Cardiac muscle cell (in vitro differentiated cells and primary cell): ENCODE measurements at regions not wholly inside any gene's neighbourhood (a gene's known extent, or its start where the extent isn't known, plus 50 kb on each side); places are given as distances from the start of the nearest gene placed in this dataset.

Experiments
- DNase-seq, 2 donors: peaks; one replicate each; pipeline versions ENCODE4 v3.0.0 to v3.0.0-alpha.2; 2010 to 2017; ENCODE audit warnings: low read depth in 1 of 2, low spot score in 1 of 2
- H3K27ac ChIP-seq: fragments of 200-600 bp; sonication (generic); 2 replicates; pipeline ENCODE4 v1.5.1; 2016
- H3K27me3 ChIP-seq: fragments of 200-600 bp; sonication (generic); 2 replicates; pipeline ENCODE4 v1.6.0; 2016; ENCODE audit warnings: control low read depth
- H3K36me3 ChIP-seq: fragments of 200-600 bp; sonication (generic); 2 replicates; pipeline ENCODE4 v1.5.1; 2016; ENCODE audit warnings: control low read depth
- H3K4me1 ChIP-seq: fragments of 200-600 bp; sonication (generic); 2 replicates; pipeline ENCODE4 v1.8.1; 2017; ENCODE audit warnings: low read depth, mild to moderate bottlenecking, mixed run types
- H3K4me3 ChIP-seq: fragments of 200-600 bp; sonication (generic); 2 replicates; pipeline ENCODE4 v1.5.1; 2016; ENCODE audit warnings: mild to moderate bottlenecking
- H3K9me3 ChIP-seq: fragments of 200-600 bp; sonication (generic); 2 replicates; pipeline ENCODE4 v1.5.1; 2017; ENCODE audit warnings: low read depth, mild to moderate bottlenecking, control low read depth
- TF ChIP-seq, protein P1 (sequence below): IDR thresholded peaks from 2 replicates; pipeline ENCODE4 v1.5.1; 2012; ENCODE audit warnings: low read depth, mild to moderate bottlenecking, low read length

DNA sequence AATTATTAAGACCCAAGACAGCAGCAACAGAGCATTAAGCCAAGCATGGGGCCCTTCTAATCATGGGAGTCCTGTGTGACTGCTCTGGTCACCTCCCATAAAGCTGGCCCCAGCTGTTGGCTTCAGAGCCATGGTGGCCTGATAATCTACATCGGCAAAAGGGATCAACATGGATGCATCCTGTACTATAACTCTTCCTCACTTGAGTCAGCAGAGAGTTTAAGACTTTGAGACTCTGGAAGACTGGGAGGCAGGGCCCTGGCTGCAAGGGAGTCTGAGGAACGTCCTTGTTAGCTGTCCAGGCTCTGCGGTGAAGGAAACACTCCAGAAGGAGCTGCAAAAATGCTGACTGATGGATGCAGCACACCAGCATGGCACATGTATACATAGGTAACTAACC lies 95.0 kb upstream of the KIAA1217 start:
- Histone ChIP-seq H3K27ac (no peak overlapping the region), H3K27me3 (no peaks in the 10 kb centered on the region), H3K36me3 (no peaks in the 10 kb centered on the region), H3K4me3 (no peak overlapping the region), H3K4me1 (peaks cover 4% of the 10 kb centered on the region), H3K9me3 (no peaks in the 10 kb centered on the region)
- TF ChIP-seq, protein P1, sequence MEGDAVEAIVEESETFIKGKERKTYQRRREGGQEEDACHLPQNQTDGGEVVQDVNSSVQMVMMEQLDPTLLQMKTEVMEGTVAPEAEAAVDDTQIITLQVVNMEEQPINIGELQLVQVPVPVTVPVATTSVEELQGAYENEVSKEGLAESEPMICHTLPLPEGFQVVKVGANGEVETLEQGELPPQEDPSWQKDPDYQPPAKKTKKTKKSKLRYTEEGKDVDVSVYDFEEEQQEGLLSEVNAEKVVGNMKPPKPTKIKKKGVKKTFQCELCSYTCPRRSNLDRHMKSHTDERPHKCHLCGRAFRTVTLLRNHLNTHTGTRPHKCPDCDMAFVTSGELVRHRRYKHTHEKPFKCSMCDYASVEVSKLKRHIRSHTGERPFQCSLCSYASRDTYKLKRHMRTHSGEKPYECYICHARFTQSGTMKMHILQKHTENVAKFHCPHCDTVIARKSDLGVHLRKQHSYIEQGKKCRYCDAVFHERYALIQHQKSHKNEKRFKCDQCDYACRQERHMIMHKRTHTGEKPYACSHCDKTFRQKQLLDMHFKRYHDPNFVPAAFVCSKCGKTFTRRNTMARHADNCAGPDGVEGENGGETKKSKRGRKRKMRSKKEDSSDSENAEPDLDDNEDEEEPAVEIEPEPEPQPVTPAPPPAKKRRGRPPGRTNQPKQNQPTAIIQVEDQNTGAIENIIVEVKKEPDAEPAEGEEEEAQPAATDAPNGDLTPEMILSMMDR: no peak
- DNase-seq: peak in 1 of 2 donors; percentile 13

DNA sequence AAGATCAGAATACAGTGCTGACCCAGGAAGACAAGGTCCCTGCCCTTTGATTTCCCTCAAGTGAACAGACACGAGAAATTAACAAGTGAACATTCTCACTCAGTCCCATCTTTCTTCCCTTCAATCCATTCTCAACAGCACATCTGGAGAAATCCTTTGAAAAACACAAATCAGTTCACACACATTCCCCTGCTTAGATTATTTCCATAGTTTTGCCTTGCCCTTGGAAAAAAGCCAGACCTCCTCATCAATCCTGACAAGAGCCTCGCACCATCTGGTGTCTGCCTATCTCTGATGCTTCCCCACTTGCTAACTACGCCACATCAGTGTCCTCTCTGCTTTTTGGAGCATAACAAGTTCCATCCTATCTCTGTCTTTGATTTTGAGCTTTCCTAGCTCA lies 94.4 kb upstream of the KIAA1217 start:
- Histone ChIP-seq H3K36me3 (no peaks in the 10 kb centered on the region), H3K4me3 (no peak overlapping the region), H3K27ac (no peak overlapping the region), H3K27me3 (no peaks in the 10 kb centered on the region), H3K9me3 (no peaks in the 10 kb centered on the region), H3K4me1 (peaks cover 4% of the 10 kb centered on the region)
- peak in 1 of 2 donors; percentile 1 for DNase-seq
- TF ChIP-seq, protein P1: no peak

DNA sequence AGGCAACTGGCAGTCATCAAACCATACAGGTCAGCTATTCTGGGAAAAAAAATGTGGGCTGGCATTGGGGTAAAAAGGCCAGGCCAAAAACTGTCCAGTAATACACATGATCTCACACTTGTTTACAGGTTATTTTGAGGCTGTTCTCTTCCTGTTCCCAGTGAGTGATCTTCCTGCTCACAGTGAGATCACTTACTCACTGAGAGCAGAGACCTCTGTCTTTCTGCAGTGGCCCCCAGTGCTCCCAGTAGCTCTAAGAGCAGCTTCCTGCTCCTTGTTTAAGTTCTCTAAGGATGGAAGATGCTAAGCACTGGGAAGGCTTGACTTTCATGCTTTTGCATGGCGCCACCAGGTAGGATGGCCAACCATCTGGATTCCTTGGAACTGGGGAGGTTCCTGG lies 93.5 kb upstream of the KIAA1217 start:
- Histone ChIP-seq H3K4me3 (no peak overlapping the region), H3K4me1 (peaks cover 4% of the 10 kb centered on the region), H3K27ac (no peak overlapping the region), H3K9me3 (no peaks in the 10 kb centered on the region), H3K27me3 (no peaks in the 10 kb centered on the region), H3K36me3 (no peaks in the 10 kb centered on the region)
- TF ChIP-seq, protein P1: no peak
- DNase-seq: no peak

DNA sequence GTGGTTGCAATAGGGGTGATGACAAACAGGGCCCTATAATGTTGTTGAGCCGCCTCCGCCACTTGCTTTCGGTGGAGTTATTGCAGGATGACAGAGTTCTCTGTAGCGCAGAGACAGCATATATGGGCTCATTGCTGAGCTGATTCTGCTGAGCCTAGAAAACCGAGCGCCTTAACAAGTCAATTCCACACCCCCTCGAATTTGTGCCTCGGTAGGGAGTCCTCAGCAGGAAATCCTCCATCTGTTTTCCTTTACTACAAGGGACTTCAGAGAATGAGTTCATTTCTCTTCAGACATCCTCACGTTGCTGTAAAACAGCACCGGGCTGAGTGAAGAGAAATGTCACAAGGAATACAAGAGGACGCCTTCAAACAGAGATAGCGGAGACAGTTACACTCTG lies 90.7 kb upstream of the KIAA1217 start:
- no peaks in the 10 kb centered on the region for H3K36me3 ChIP-seq
- DNase-seq: peak; percentile 6 to 23
- no peak overlapping the region for H3K4me3 ChIP-seq
- H3K9me3 ChIP-seq: no peaks in the 10 kb centered on the region
- H3K4me1 ChIP-seq: peaks cover 4% of the 10 kb centered on the region
- TF ChIP-seq, protein P1: no peak
- H3K27ac ChIP-seq: no peak overlapping the region
- H3K27me3 ChIP-seq: no peaks in the 10 kb centered on the region

DNA sequence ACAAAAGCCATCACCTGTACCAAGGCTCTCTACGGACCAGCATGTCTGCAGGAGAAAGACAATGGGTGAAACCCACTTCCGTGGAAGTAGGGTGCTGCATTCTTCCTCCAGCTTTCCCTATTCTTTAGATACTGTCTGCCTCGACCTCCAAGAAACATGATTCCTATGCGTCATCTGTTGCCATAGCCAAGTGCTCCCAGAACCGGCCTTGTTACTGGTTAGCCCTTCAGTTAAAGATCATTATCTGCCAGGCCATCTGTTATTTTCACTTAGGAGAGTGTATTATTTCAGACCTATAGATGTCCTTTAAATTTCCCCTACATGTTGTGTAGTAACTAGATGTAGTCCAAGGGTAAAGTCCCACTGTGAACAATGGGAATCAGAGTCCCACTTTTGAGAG lies 89.0 kb upstream of the KIAA1217 start:
- DNase-seq: no peak
- Histone ChIP-seq H3K27ac (no peak overlapping the region), H3K4me3 (no peak overlapping the region), H3K27me3 (no peaks in the 10 kb centered on the region), H3K4me1 (peaks cover 4% of the 10 kb centered on the region), H3K36me3 (no peaks in the 10 kb centered on the region), H3K9me3 (no peaks in the 10 kb centered on the region)
- TF ChIP-seq, protein P1: no peak

DNA sequence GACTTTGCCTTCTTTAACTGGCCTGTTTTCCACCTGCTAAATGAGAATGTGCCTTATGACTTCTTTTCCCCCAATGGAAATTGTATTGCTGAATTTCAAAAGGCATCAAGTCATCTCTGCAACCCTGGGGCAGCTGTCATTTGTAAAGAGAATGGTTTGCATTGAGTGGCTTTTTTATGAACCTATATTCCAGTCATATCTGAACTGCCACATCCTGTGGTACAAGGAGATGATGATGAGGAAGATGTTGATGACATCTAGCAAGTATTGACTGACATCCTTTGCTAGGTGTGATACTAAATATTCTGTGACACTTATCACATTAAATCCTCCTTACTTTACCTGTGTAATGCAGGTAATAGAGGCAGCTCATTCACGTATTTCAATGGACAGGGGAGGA lies 88.3 kb upstream of the KIAA1217 start:
- Histone ChIP-seq H3K36me3 (no peaks in the 10 kb centered on the region), H3K27me3 (no peaks in the 10 kb centered on the region), H3K4me1 (peaks cover 4% of the 10 kb centered on the region), H3K27ac (no peak overlapping the region), H3K4me3 (no peak overlapping the region), H3K9me3 (no peaks in the 10 kb centered on the region)
- DNase-seq: no peak
- TF ChIP-seq, protein P1: no peak
